GM12878 (cell line): ENCODE measurements at regions not wholly inside any gene's neighbourhood (a gene's known extent, or its start where the extent isn't known, plus 50 kb on each side); places are given as distances from the start of the nearest gene placed in this dataset.

Experiments
- ATAC-seq: fragments of 200-7000 bp; cut with Tn5 transposase; 3 replicates; pipeline ENCODE4 v1.9.1; 2020; ENCODE audit warnings: mild to moderate bottlenecking, moderate library complexity
- BruUV-seq: library from RNA; stranded (reverse); fragments of 400-500 nt; replicated peaks from 2 replicates; lab custom pipeline; 2021; lab: Mats Ljungman, UMichigan
- CTCF ChIA-PET: fragments of 300-600 bp; sonication (Branson Sonifier 250); formaldehyde crosslinking; extraction: SDS; loops from one replicate; lab custom pipeline; 2021; ENCODE audit warnings: inconsistent platforms; lab: Yijun Ruan, JAX
- POLR2A ChIA-PET: fragments of 350-600 bp; formaldehyde crosslinking; extraction: SDS; loops from one replicate; lab custom pipeline; 2021; ENCODE audit warnings: inconsistent platforms; lab: Charles Lee
- RAD21 ChIA-PET: fragments of 300-600 bp; sonication (Branson Sonifier 250); formaldehyde crosslinking; loops from one replicate; lab custom pipeline; 2023; ENCODE audit warnings: antibody characterized with exemption; ENCODE audit not compliant: unreplicated experiment; lab: Charles Lee
- SMC1A ChIA-PET: fragments of 300-600 bp; sonication (Branson Sonifier 250); formaldehyde crosslinking; loops from one replicate; lab custom pipeline; 2023; ENCODE audit not compliant: unreplicated experiment, uncharacterized antibody; lab: Charles Lee
- DNase-seq: peaks from one replicate; pipeline ENCODE4 v3.0.0-alpha.2; 2011; ENCODE audit warnings: low read depth, low spot score
- FAIRE-seq: peaks from 3 replicates; lab custom pipeline; 2011; peaks lifted over from hg19 to GRCh38; lab: Jason Lieb, UNC
- H2AFZ ChIP-seq: 2 replicates; pipeline ENCODE4 v1.6.0; 2011; ENCODE audit warnings: low read depth, low read length, control low read depth; ENCODE audit not compliant: control insufficient read depth
- H3K27ac ChIP-seq: 2 replicates; pipeline ENCODE4 v1.5.1; 2011; ENCODE audit warnings: control low read depth; ENCODE audit not compliant: control insufficient read depth, insufficient read depth
- H3K27me3 ChIP-seq, 2 experiments: replicated peaks in 1 of 2; 2 replicates each; pipeline versions ENCODE4 v1.6.0 to v1.6.1; 2011; ENCODE audit warnings: low read length in 1 of 2; ENCODE audit not compliant: control insufficient read depth in 2 of 2, insufficient read depth in 2 of 2
- H3K36me3 ChIP-seq, 2 experiments: 2 replicates each; pipeline ENCODE4 v1.5.1; 2011; ENCODE audit warnings: low read length in 1 of 2; ENCODE audit not compliant: control insufficient read depth in 2 of 2, insufficient read depth in 2 of 2
- H3K4me1 ChIP-seq: 2 replicates; pipeline ENCODE4 v1.6.1; 2011; ENCODE audit warnings: mild to moderate bottlenecking, low read length, moderate library complexity, mixed read lengths; ENCODE audit not compliant: control insufficient read depth, insufficient read depth
- H3K4me2 ChIP-seq: 2 replicates; pipeline ENCODE4 v1.6.0; 2011; ENCODE audit warnings: control low read depth; ENCODE audit not compliant: control insufficient read depth, insufficient read depth
- H3K4me3 ChIP-seq: fragments of 200-600 bp; sonication (generic); 2 replicates; pipeline ENCODE4 v1.5.1; 2016
- H3K79me2 ChIP-seq: 2 replicates; pipeline ENCODE4 v1.6.0; 2011; ENCODE audit warnings: low read length; ENCODE audit not compliant: control insufficient read depth, insufficient read depth
- H3K9ac ChIP-seq: 2 replicates; pipeline ENCODE4 v1.8.0; 2011; ENCODE audit warnings: low read length, control low read depth, mixed read lengths; ENCODE audit not compliant: control insufficient read depth, insufficient read depth
- H3K9me3 ChIP-seq: replicated peaks from 3 replicates; pipeline ENCODE4 v1.5.1; 2011; ENCODE audit warnings: mild to moderate bottlenecking, low read length; ENCODE audit not compliant: control insufficient read depth, insufficient read depth
- H4K20me1 ChIP-seq: 2 replicates; pipeline ENCODE4 v1.6.0; 2011; ENCODE audit not compliant: control insufficient read depth, insufficient read depth
- ATF7 ChIP-seq: fragments of 450-650 bp; IDR thresholded peaks from 2 replicates; pipeline ENCODE4 v1.6.1; 2016; ENCODE audit warnings: low read depth, mild to moderate bottlenecking
- BMI1 ChIP-seq: fragments of 450-650 bp; IDR thresholded peaks from 2 replicates; pipeline ENCODE4 v1.6.1; 2016; ENCODE audit warnings: mild to moderate bottlenecking, moderate library complexity, borderline replicate concordance
- GATAD2B ChIP-seq: fragments of 450-650 bp; conservative IDR thresholded peaks from 2 replicates; pipeline ENCODE4 v1.6.1; 2017; ENCODE audit warnings: low read depth, mild to moderate bottlenecking, moderate library complexity
- JUND ChIP-seq: IDR thresholded peaks from 2 replicates; pipeline ENCODE4 v1.6.1; 2012; ENCODE audit warnings: low read depth, mild to moderate bottlenecking, low read length, improper control_type of control experiment, moderate library complexity
- MEF2B ChIP-seq: fragments of 450-650 bp; IDR thresholded peaks from 2 replicates; pipeline ENCODE4 v1.6.1; 2018; ENCODE audit warnings: mild to moderate bottlenecking, moderate library complexity; ENCODE audit not compliant: partially characterized antibody, poor library complexity, severe bottlenecking
- MLLT1 ChIP-seq: fragments of 450-650 bp; IDR thresholded peaks from 2 replicates; pipeline ENCODE4 v1.6.1; 2016; ENCODE audit warnings: mild to moderate bottlenecking
- NR2C1 ChIP-seq: fragments of 450-650 bp; IDR thresholded peaks from 2 replicates; pipeline ENCODE4 v1.6.1; 2017; ENCODE audit warnings: antibody characterized with exemption, mild to moderate bottlenecking, moderate library complexity
- NR2F1 ChIP-seq: fragments of 450-650 bp; conservative IDR thresholded peaks from 2 replicates; pipeline ENCODE4 v1.6.1; 2017; ENCODE audit warnings: mild to moderate bottlenecking
- SMAD1 ChIP-seq: fragments of 450-650 bp; IDR thresholded peaks from 2 replicates; pipeline ENCODE4 v1.6.1; 2018; ENCODE audit warnings: mild to moderate bottlenecking, low read depth; ENCODE audit not compliant: partially characterized antibody
- USF2 ChIP-seq: IDR thresholded peaks from 2 replicates; pipeline ENCODE4 v1.6.1; 2011; ENCODE audit warnings: low read depth, low read length, improper control_type of control experiment, borderline replicate concordance
- YBX1 ChIP-seq: fragments of 450-650 bp; IDR thresholded peaks from 2 replicates; pipeline ENCODE4 v1.6.1; 2016; ENCODE audit warnings: antibody characterized with exemption
- ZNF687 ChIP-seq: fragments of 450-650 bp; IDR thresholded peaks from 2 replicates; pipeline ENCODE4 v1.6.1; 2017; ENCODE audit warnings: mild to moderate bottlenecking, moderate library complexity
- WGBS: methylation state at CpG from one replicate; pipeline ENCODE4 v1.1.6; 2016; ENCODE audit warnings: low lambda C conversion rate; ENCODE audit not compliant: insufficient replicate concordance, insufficient coverage; ENCODE audit errors: missing lambda C conversion rate; 5-methylcytosine and 5-hydroxymethylcytosine counted together
- in situ Hi-C: fragments of 300-500 bp; cut with MboI; formaldehyde crosslinking; loops from 9 replicates; pipeline ENCODE4 v1.14.3; 2018; ENCODE audit warnings: mixed read lengths
- intact Hi-C: fragments of 100-400 bp; cut with micrococcal nuclease; formaldehyde crosslinking; loops from one replicate; pipeline ENCODE4 v1.14.2; 2022; ENCODE audit not compliant: unreplicated experiment
- TF ChIP-seq, protein P1 (sequence below): fragments of 450-650 bp; IDR thresholded peaks from 2 replicates; pipeline ENCODE4 v1.6.1; 2017; ENCODE audit warnings: borderline replicate concordance

DNA sequence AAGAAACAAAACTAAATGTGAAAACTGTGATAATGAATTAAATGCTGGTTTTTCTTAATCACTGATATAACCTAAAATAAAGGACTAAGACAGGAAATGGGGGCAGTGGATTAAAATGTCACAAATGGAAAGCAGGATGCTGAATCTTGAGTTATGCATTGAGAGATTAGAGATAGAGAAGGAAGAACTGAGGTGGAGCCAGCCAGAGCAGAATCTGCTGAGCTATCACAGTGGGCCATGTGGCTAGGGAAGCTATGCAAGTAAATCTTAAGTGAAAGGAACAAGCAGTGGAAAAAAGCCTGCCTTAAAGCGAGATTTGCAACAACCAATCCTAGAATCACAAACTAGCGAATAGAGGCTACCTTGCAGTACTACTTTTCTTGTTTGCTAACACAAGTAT is 188.5 kb upstream of the RASA1 start (continued):
- TF ChIP-seq, protein P1, sequence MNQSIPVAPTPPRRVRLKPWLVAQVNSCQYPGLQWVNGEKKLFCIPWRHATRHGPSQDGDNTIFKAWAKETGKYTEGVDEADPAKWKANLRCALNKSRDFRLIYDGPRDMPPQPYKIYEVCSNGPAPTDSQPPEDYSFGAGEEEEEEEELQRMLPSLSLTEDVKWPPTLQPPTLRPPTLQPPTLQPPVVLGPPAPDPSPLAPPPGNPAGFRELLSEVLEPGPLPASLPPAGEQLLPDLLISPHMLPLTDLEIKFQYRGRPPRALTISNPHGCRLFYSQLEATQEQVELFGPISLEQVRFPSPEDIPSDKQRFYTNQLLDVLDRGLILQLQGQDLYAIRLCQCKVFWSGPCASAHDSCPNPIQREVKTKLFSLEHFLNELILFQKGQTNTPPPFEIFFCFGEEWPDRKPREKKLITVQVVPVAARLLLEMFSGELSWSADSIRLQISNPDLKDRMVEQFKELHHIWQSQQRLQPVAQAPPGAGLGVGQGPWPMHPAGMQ, result no peak

- in situ Hi-C loops (no loop called here), intact Hi-C loops (loop anchor here (2.0 kb wide), 2 partner anchors 36 to 150 kb away; no protein-coding TSS in a partner anchor)
- H2AFZ ChIP-seq, result no peak overlapping the region; the same call in 1 of the 2 replicates
- H3K4me1 ChIP-seq, result peaks cover 15% of the 10 kb centered on the region
- CTCF ChIA-PET, result interaction anchor here (0.6 to 2.4 kb wide), 5 partner anchors 10 to 156 kb away, joined by 3 to 16 read pairs (median 4); no protein-coding TSS in a partner anchor
- no peaks in the 10 kb centered on the region for H3K36me3 ChIP-seq
- no peaks in the 10 kb centered on the region for H4K20me1 ChIP-seq
- H3K4me3 ChIP-seq, result peak overlapping the region; percentile 13; the same call in 1 of the 2 replicates
- ATAC-seq (peak; percentile 48), DNase-seq (no peak), FAIRE-seq (peak; percentile 66)
- no TSS peak for BruUV-seq
- H3K27ac ChIP-seq, result peak overlapping the region; percentile 90
- RAD21 ChIA-PET, result interaction anchor here (0.9 to 2.2 kb wide), 14 partner anchors 10 to 266 kb away, joined by 3 to 19 read pairs (median 6); no protein-coding TSS in a partner anchor
- WGBS, result under 1% methylated on average over 3 of the region's 3 CpGs
- peaks cover 2% of the 10 kb centered on the region; the same call in 2 of the 3 replicates for H3K9me3 ChIP-seq
- no peaks in the 10 kb centered on the region for H3K27me3 ChIP-seq
- POLR2A ChIA-PET, result interaction anchor here (1.0 to 1.9 kb wide), 2 partner anchors 10 kb away, joined by 4 to 5 read pairs; no protein-coding TSS in a partner anchor
- H3K4me2 ChIP-seq, result peak overlapping the region; percentile 81
- H3K9ac ChIP-seq, result no peak overlapping the region
- SMC1A ChIA-PET, result interaction anchor here (0.8 to 1.8 kb wide), 17 partner anchors 10 to 268 kb away, joined by 3 to 17 read pairs (median 5); no protein-coding TSS in a partner anchor
- H3K79me2 ChIP-seq, result no peaks in the 10 kb centered on the region
- TF ChIP-seq MEF2B, result no peak
- no peak for TF ChIP-seq MLLT1
- TF ChIP-seq USF2, result no peak
- TF ChIP-seq BMI1, result no peak
- TF ChIP-seq YBX1, result no peak
- no peak for TF ChIP-seq JUND
- no peak for TF ChIP-seq NR2C1
- TF ChIP-seq ATF7, result no peak
- no peak for TF ChIP-seq SMAD1
- no peak for TF ChIP-seq ZNF687
- TF ChIP-seq NR2F1, result no peak
- no peak for TF ChIP-seq GATAD2B
Measured at GRCh38 chr5:87081016-87081415, 186.7 kb upstream of the RASA1 start.
